Hepatocyte (in vitro differentiated cells): ENCODE measurements at regions not wholly inside any gene's neighbourhood (a gene's known extent, or its start where the extent isn't known, plus 50 kb on each side); places are given as distances from the start of the nearest gene placed in this dataset.

Experiments used
- CTCF ChIP-seq: fragments of 200-600 bp; sonication (generic); IDR thresholded peaks from 2 replicates; pipeline ENCODE4 v1.5.1; 2016; ENCODE audit warnings: antibody characterized with exemption, mild to moderate bottlenecking; ENCODE audit not compliant: poor library complexity
- EZH2 ChIP-seq: fragments of 200-600 bp; sonication (generic); IDR thresholded peaks from 2 replicates; pipeline ENCODE4 v1.6.1; 2016; ENCODE audit warnings: antibody characterized with exemption, mild to moderate bottlenecking, borderline replicate concordance
- EZH2phosphoT487 ChIP-seq: fragments of 200-600 bp; sonication (generic); IDR thresholded peaks from one replicate; pipeline ENCODE4 v1.6.1; 2018; ENCODE audit warnings: antibody characterized with exemption, mild to moderate bottlenecking, low read depth, moderate library complexity; ENCODE audit not compliant: unreplicated experiment, severe bottlenecking

- TF ChIP-seq CTCF, result no peak
- no peak for TF ChIP-seq EZH2
- TF ChIP-seq EZH2phosphoT487, result no peak
Measured at GRCh38 chr12:46497739-46498138, 125.2 kb upstream of the SLC38A2 start.
